ENCODE measurements at regions not wholly inside any gene's neighbourhood (a gene's known extent, or its start where the extent isn't known, plus 50 kb on each side); places are given as distances from the start of the nearest gene placed in this dataset.

- no peaks in the 10 kb centered on the region for H3K4me1 ChIP-seq (ENCODE audit: control insufficient read depth, insufficient read depth, low read length)
- no peak overlapping the region for H3K4me3 ChIP-seq (ENCODE audit: low read length)
- WGBS, 2 experiments (ENCODE audit: insufficient coverage in 1 of 2, insufficient read length in 1 of 2): 76 to 100% methylated on average over 2 of the region's 2 CpGs
- H3K27me3 ChIP-seq (ENCODE audit: control insufficient read depth, insufficient read depth, low read length, poor library complexity, severe bottlenecking): no peaks in the 10 kb centered on the region
- no peaks in the 10 kb centered on the region for H3K36me3 Mint-ChIP-seq (ENCODE audit: low read depth)
- H3K9me3 ChIP-seq (ENCODE audit: control insufficient read depth, low read length): no peaks in the 10 kb centered on the region
- H3K27ac ChIP-seq (ENCODE audit: low read depth, low read length): no peak overlapping the region
- H3K9ac ChIP-seq (ENCODE audit: extremely low read depth, low read length, poor library complexity, severe bottlenecking): no peak overlapping the region
- H3K27me3 Mint-ChIP-seq (ENCODE audit: insufficient read depth): peaks cover 3% of the 10 kb centered on the region
- no peaks in the 10 kb centered on the region for H3K4me1 Mint-ChIP-seq
- H3K9me3 Mint-ChIP-seq: peaks cover 6% of the 10 kb centered on the region
- H3K36me3 ChIP-seq (ENCODE audit: control insufficient read depth, insufficient read depth, low read length): no peaks in the 10 kb centered on the region
- H3K4me3 Mint-ChIP-seq: no peak overlapping the region
- no peak overlapping the region for H3K27ac Mint-ChIP-seq
- TF ChIP-seq CTCF (conservative IDR thresholded peaks at IDR 0.05): no peak
- no peak for DNase-seq
Observed at GRCh38 chr9:113795811-113796392, 80.2 kb upstream of the ZNF618 start.

GRCh38 chr9:113796646-113797426, 79.3 kb upstream of the ZNF618 start:
- 93 to 95% methylated on average over 8 to 13 of the region's 13 CpGs for WGBS, 2 experiments (ENCODE audit: insufficient coverage in 1 of 2, insufficient read length in 1 of 2)
- no peaks in the 10 kb centered on the region for H3K27me3 ChIP-seq (ENCODE audit: control insufficient read depth, insufficient read depth, low read length, poor library complexity, severe bottlenecking)

More at GRCh38 chr9:113796646-113797426, 79.3 kb upstream of the ZNF618 start:
- Mint-ChIP-seq H3K27me3 (ENCODE audit: insufficient read depth) (peaks cover 3% of the 10 kb centered on the region), H3K27ac (no peak overlapping the region), H3K9me3 (no peaks in the 10 kb centered on the region), H3K4me3 (no peak overlapping the region), H3K4me1 (no peaks in the 10 kb centered on the region), H3K36me3 (ENCODE audit: low read depth) (no peaks in the 10 kb centered on the region)
- H3K9me3 ChIP-seq (ENCODE audit: control insufficient read depth, low read length): no peaks in the 10 kb centered on the region
- no peak overlapping the region for H3K9ac ChIP-seq (ENCODE audit: extremely low read depth, low read length, poor library complexity, severe bottlenecking)
- TF ChIP-seq CTCF (conservative IDR thresholded peaks at IDR 0.05): peak; percentile 60
- H3K4me1 ChIP-seq (ENCODE audit: control insufficient read depth, insufficient read depth, low read length): no peaks in the 10 kb centered on the region
- DNase-seq: no peak
- H3K27ac ChIP-seq (ENCODE audit: low read depth, low read length): no peak overlapping the region
- H3K4me3 ChIP-seq (ENCODE audit: low read length): no peak overlapping the region
- no peaks in the 10 kb centered on the region for H3K36me3 ChIP-seq (ENCODE audit: control insufficient read depth, insufficient read depth, low read length)
